ENCODE measurements at regions not wholly inside any gene's neighbourhood (a gene's known extent, or its start where the extent isn't known, plus 50 kb on each side); places are given as distances from the start of the nearest gene placed in this dataset.

GRCh38 chr3:6512172-6512800 lies 348.6 kb upstream of the GRM7 start:
- TF ChIP-seq POLR2A (IDR thresholded peaks at IDR 0.05) (no peak), CTCF (IDR thresholded peaks at IDR 0.05) (no peak), POLR2AphosphoS5 (IDR thresholded peaks at IDR 0.05) (no peak), EP300 (IDR thresholded peaks at IDR 0.05) (no peak)
- Histone ChIP-seq H3K27ac (no peak overlapping the region), H3K27me3 (no peaks in the 10 kb centered on the region), H3K4me1 (no peaks in the 10 kb centered on the region), H3K4me3 (no peak overlapping the region), H3K36me3 (no peaks in the 10 kb centered on the region), H3K9me3 (peaks cover 0 to 3% (median 0%) of the 10 kb centered on the region in 4 donors)
- DNase-seq: no peak
- 82 to 88% methylated on average over 2 of the region's 2 CpGs for WGBS, 2 donors
- intact Hi-C loops (cut with DNase I): no loop called here

- TF ChIP-seq CTCF (IDR thresholded peaks at IDR 0.05): no peak
- no peaks in the 10 kb centered on the region for H3K4me1 ChIP-seq
- no peaks in the 10 kb centered on the region for H3K27me3 ChIP-seq
- intact Hi-C loops (cut with DNase I): no loop called here
- H3K9me3 ChIP-seq: peaks cover 0 to 3% (median 0%) of the 10 kb centered on the region in 4 donors
- H3K4me3 ChIP-seq: no peak overlapping the region
- no peak for DNase-seq
- no peak overlapping the region for H3K27ac ChIP-seq
- no peaks in the 10 kb centered on the region for H3K36me3 ChIP-seq
Observed at GRCh38 chr3:6516143-6516542, 344.8 kb upstream of the GRM7 start.

- no peak for DNase-seq
Observed at GRCh38 chr3:6516694-6517093, 344.2 kb upstream of the GRM7 start.

GRCh38 chr3:6518709-6519345 lies 342.1 kb upstream of the GRM7 start:
- Histone ChIP-seq H3K4me3 (no peak overlapping the region), H3K27ac (no peak overlapping the region), H3K27me3 (no peaks in the 10 kb centered on the region), H3K4me1 (no peaks in the 10 kb centered on the region), H3K9me3 (peaks cover 0 to 3% (median 0%) of the 10 kb centered on the region in 4 donors), H3K36me3 (no peaks in the 10 kb centered on the region)
- no peak for DNase-seq
- 76 to 81% methylated on average over 6 of the region's 6 CpGs for WGBS, 2 donors
- intact Hi-C loops (cut with DNase I): no loop called here
- TF ChIP-seq CTCF (IDR thresholded peaks at IDR 0.05): no peak
- no peak for TF ChIP-seq POLR2A (IDR thresholded peaks at IDR 0.05)
- no peak for TF ChIP-seq EP300 (IDR thresholded peaks at IDR 0.05)
- no peak for TF ChIP-seq POLR2AphosphoS5 (IDR thresholded peaks at IDR 0.05)

More at GRCh38 chr3:6516694-6517093, 344.2 kb upstream of the GRM7 start:
- Histone ChIP-seq H3K4me1 (no peaks in the 10 kb centered on the region), H3K36me3 (no peaks in the 10 kb centered on the region), H3K27ac (no peak overlapping the region), H3K9me3 (peaks cover 0 to 3% (median 0%) of the 10 kb centered on the region in 4 donors), H3K4me3 (no peak overlapping the region), H3K27me3 (no peaks in the 10 kb centered on the region)
- intact Hi-C loops (cut with DNase I): no loop called here
- TF ChIP-seq POLR2AphosphoS5 (IDR thresholded peaks at IDR 0.05) (no peak), CTCF (IDR thresholded peaks at IDR 0.05) (no peak), EP300 (IDR thresholded peaks at IDR 0.05) (no peak), POLR2A (IDR thresholded peaks at IDR 0.05) (no peak)
- WGBS, 2 donors: 89 to 94% methylated on average over 2 of the region's 2 CpGs
